GM19025 (cell line): ENCODE measurements at regions not wholly inside any gene's neighbourhood (a gene's known extent, or its start where the extent isn't known, plus 50 kb on each side); places are given as distances from the start of the nearest gene placed in this dataset.
A peak's percentile ranks its signal among the peaks of the same experiment; 100 is the strongest.

Experiments used
- ATAC-seq: cut with Tn5 transposase; IDR thresholded peaks from one replicate; pipeline ENCODE4 v1.9.1; 2021; ENCODE audit warnings: mild to moderate bottlenecking, low read depth, moderate library complexity; ENCODE audit not compliant: unreplicated experiment

- ATAC-seq, result no peak
Measured at GRCh38 chr3:16802389-16802788, 82.4 kb upstream of the PLCL2 start.

GRCh38 chr3:16803019-16803418 lies 81.7 kb upstream of the PLCL2 start:
- ATAC-seq, result no peak

- ATAC-seq, result no peak
Measured at GRCh38 chr3:16807391-16807790, 77.4 kb upstream of the PLCL2 start.

GRCh38 chr3:16808393-16809107 lies 76.2 kb upstream of the PLCL2 start:
- no peak for ATAC-seq

- no peak for ATAC-seq
Measured at GRCh38 chr3:16809482-16809881, 75.3 kb upstream of the PLCL2 start.

- ATAC-seq, result no peak
Measured at GRCh38 chr3:16809993-16810392, 74.8 kb upstream of the PLCL2 start.

GRCh38 chr3:16810593-16811367 lies 74.0 kb upstream of the PLCL2 start:
- no peak for ATAC-seq

- ATAC-seq, result no peak
Measured at GRCh38 chr3:16811950-16812349, 72.8 kb upstream of the PLCL2 start.

GRCh38 chr3:16813336-16813735 lies 71.4 kb upstream of the PLCL2 start:
- no peak for ATAC-seq

GRCh38 chr3:16816048-16816780 lies 68.5 kb upstream of the PLCL2 start:
- no peak for ATAC-seq

- ATAC-seq, result no peak
Measured at GRCh38 chr3:16817197-16817596, 67.6 kb upstream of the PLCL2 start.

GRCh38 chr3:16818194-16818593 lies 66.6 kb upstream of the PLCL2 start:
- ATAC-seq, result no peak

- ATAC-seq, result no peak
Measured at GRCh38 chr3:16818945-16819344, 65.8 kb upstream of the PLCL2 start.

- no peak for ATAC-seq
Measured at GRCh38 chr3:16820485-16820884, 64.3 kb upstream of the PLCL2 start.

GRCh38 chr3:16821053-16821452 lies 63.7 kb upstream of the PLCL2 start:
- ATAC-seq, result no peak

GRCh38 chr3:16824081-16824696 lies 60.6 kb upstream of the PLCL2 start:
- ATAC-seq, result peak; percentile 69

- no peak for ATAC-seq
Measured at GRCh38 chr3:16825617-16826204, 59.0 kb upstream of the PLCL2 start.

- no peak for ATAC-seq
Measured at GRCh38 chr3:16828815-16829214, 55.9 kb upstream of the PLCL2 start.

GRCh38 chr3:16831846-16832245 lies 52.9 kb upstream of the PLCL2 start:
- ATAC-seq, result no peak

- ATAC-seq, result no peak
Measured at GRCh38 chr3:16834214-16834613, 50.5 kb upstream of the PLCL2 start.

GRCh38 chr3:16834753-16835152 lies 50.0 kb upstream of the PLCL2 start:
- ATAC-seq, result no peak
